GM19463 (cell line): ENCODE measurements at regions not wholly inside any gene's neighbourhood (a gene's known extent, or its start where the extent isn't known, plus 50 kb on each side); places are given as distances from the start of the nearest gene placed in this dataset.

Experiments used
- ATAC-seq: cut with Tn5 transposase; IDR thresholded peaks from one replicate; pipeline ENCODE4 v1.9.1; 2021; ENCODE audit warnings: mild to moderate bottlenecking, moderate library complexity; ENCODE audit not compliant: unreplicated experiment

- ATAC-seq, result no peak
Observed at GRCh38 chr5:73231246-73231778, 58.3 kb downstream of the TMEM174 start.

- no peak for ATAC-seq
Observed at GRCh38 chr5:73230264-73231245, 57.6 kb downstream of the TMEM174 start.

DNA sequence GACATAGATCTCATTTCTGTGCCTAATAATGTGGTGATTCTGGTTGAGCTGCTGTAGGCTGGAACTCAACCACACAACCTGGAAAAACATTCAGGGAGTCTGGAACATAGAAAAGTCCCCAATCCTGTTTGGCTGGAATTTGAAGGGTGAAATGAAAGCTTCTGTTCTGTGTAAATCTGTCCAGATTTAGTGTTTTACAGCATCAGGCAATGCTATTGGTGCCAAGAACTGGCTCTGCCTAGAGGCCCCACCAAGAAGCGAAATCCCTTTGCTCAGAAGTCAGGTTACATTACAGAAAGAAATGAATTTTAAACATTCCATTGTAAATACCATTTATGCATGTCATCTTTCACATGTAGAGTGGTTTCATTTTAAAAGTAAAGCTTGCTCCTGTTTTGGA, 56.3 kb downstream of the TMEM174 start:
- no peak for ATAC-seq

DNA sequence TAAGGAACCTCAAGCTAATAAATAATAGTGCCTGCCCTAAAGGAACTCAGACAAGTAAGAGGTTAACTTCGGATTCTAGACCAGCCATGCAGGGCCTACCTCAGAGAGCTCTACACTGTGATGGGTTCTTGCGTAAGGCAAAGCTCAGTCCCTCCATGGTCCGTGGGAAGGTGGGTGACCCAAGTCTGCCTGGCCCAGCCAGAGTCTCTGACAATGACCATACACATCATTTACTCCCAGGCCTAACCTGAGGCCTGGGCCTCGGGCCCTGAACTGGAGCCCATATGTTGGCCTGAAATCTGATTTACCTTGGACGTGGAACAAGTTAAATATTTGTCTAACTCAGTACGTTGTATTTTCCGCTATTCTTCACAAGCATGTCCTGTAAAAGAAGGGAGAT, 55.1 kb downstream of the TMEM174 start:
- ATAC-seq, result no peak
